ENCODE measurements at regions not wholly inside any gene's neighbourhood (a gene's known extent, or its start where the extent isn't known, plus 50 kb on each side); places are given as distances from the start of the nearest gene placed in this dataset.

DNA sequence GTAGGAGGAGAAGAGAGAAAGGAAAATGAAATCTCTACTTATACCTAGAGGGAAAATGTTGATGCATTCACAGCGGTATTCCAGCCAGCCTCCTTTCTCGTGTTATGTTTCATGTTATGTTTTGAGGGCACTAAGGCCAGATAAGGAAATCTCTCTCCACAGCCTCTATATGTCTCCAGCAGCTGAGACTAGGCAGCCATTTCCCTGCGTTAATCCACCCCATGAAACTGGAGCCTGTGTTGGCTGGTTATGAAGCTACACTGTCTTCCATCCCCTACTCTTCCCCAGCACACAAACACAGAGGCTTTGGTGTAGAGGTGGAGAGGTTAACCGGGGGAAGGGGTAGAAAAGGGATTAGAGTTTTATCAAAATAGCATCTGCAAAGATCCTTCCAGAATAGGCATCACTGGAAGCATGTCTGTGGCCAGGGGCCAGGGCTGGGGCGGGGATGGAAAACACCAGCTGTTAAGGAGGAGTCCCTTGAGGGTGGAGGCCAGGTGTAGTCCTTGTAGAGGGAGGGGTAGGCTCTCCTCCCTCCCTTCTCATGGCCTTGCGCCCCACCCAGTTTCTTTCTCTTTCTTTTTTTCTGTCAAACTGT is 100.9 kb upstream of the TNP1 start:
- WGBS, 2 donors, result 87 to 89% methylated on average over 6 of the region's 6 CpGs
- no peak overlapping the region for H3K4me3 ChIP-seq
- no peaks in the 10 kb centered on the region for H3K4me1 ChIP-seq (ENCODE audit: control insufficient read depth in 5 of 5, insufficient read depth in 5 of 5, low read length in 5 of 5)
- peaks cover 0 to 5% (median 0%) of the 10 kb centered on the region in 4 donors for H3K9me3 ChIP-seq (ENCODE audit: control insufficient read depth in 4 of 4, insufficient read depth in 3 of 4, low read length in 3 of 4)
- H3K9ac ChIP-seq (ENCODE audit: insufficient read depth in 1 of 2, low read length in 2 of 2), result no peak overlapping the region
- no peaks in the 10 kb centered on the region for H3K36me3 ChIP-seq (ENCODE audit: control insufficient read depth in 4 of 4, insufficient read depth in 4 of 4, low read length in 4 of 4)
- peak in 1 of 3 donors; percentile 8 for DNase-seq
- no peak for ATAC-seq (ENCODE audit: insufficient read depth, low FRiP score)
- TF ChIP-seq, protein P1, sequence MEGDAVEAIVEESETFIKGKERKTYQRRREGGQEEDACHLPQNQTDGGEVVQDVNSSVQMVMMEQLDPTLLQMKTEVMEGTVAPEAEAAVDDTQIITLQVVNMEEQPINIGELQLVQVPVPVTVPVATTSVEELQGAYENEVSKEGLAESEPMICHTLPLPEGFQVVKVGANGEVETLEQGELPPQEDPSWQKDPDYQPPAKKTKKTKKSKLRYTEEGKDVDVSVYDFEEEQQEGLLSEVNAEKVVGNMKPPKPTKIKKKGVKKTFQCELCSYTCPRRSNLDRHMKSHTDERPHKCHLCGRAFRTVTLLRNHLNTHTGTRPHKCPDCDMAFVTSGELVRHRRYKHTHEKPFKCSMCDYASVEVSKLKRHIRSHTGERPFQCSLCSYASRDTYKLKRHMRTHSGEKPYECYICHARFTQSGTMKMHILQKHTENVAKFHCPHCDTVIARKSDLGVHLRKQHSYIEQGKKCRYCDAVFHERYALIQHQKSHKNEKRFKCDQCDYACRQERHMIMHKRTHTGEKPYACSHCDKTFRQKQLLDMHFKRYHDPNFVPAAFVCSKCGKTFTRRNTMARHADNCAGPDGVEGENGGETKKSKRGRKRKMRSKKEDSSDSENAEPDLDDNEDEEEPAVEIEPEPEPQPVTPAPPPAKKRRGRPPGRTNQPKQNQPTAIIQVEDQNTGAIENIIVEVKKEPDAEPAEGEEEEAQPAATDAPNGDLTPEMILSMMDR (IDR thresholded peaks at IDR 0.05; ENCODE audit: control extremely low read depth, extremely low read depth), result no peak
- no peak overlapping the region for H3K27ac ChIP-seq (ENCODE audit: low read depth in 1 of 2, low read length in 1 of 2)
- H3K27me3 ChIP-seq (ENCODE audit: control insufficient read depth in 3 of 3, insufficient read depth in 3 of 3, low read length in 2 of 3), result no peaks in the 10 kb centered on the region

GRCh38 chr2:216959433-216959832 is 99.6 kb upstream of the TNP1 start:
- H3K4me1 ChIP-seq (ENCODE audit: control insufficient read depth in 5 of 5, insufficient read depth in 5 of 5, low read length in 5 of 5), result no peaks in the 10 kb centered on the region
- WGBS, 2 donors, result 26 to 56% methylated on average over 3 of the region's 3 CpGs
- no peak overlapping the region for H3K4me3 ChIP-seq
- TF ChIP-seq, protein P1 (IDR thresholded peaks at IDR 0.05; ENCODE audit: control extremely low read depth, extremely low read depth), result no peak
- H3K9ac ChIP-seq (ENCODE audit: insufficient read depth in 1 of 2, low read length in 2 of 2), result no peak overlapping the region
- peaks cover 0 to 5% (median 2%) of the 10 kb centered on the region in 4 donors for H3K9me3 ChIP-seq (ENCODE audit: control insufficient read depth in 4 of 4, insufficient read depth in 3 of 4, low read length in 3 of 4)
- no peaks in the 10 kb centered on the region for H3K36me3 ChIP-seq (ENCODE audit: control insufficient read depth in 4 of 4, insufficient read depth in 4 of 4, low read length in 4 of 4)
- DNase-seq, result peak in 2 of 3 donors; percentile 18 to 42
- ATAC-seq (ENCODE audit: insufficient read depth, low FRiP score), result no peak
- no peak overlapping the region for H3K27ac ChIP-seq (ENCODE audit: low read depth in 1 of 2, low read length in 1 of 2)
- H3K27me3 ChIP-seq (ENCODE audit: control insufficient read depth in 3 of 3, insufficient read depth in 3 of 3, low read length in 2 of 3), result no peaks in the 10 kb centered on the region

DNA sequence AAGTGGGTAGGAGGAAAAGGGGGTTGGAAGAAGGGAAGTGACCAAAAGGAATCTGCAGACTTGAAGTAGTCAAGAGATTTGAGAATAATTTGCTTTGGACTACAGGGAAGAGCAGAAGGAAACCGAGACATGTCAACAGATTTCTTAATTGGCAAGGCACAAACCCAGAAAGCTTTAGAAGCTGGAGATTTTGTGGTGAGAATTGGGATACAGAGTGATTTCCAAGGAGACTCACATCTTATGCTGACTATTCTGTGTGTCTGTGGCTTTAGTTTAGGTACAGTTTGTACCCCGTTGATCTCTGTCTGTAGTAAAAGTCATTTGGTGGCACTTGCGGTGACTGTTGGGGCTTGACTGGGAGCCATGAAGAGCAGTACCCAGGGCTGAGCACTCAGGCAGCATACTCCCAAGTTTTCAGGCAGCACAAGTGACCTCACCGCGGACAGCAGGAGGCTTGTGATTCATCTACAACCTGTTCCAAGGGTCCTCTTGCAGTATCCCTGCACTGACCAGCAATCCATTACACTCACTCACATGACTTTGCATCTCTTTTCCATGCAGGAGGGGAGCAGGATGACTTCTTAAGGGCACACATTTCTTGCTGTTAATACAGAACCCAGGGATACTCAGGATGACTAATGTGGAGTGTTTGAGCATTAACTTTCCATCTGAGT is 97.1 kb upstream of the TNP1 start:
- ATAC-seq (ENCODE audit: insufficient read depth, low FRiP score) (no peak), DNase-seq (no peak)
- Histone ChIP-seq H3K27ac (ENCODE audit: low read depth in 1 of 2, low read length in 1 of 2) (no peak overlapping the region), H3K36me3 (ENCODE audit: control insufficient read depth in 4 of 4, insufficient read depth in 4 of 4, low read length in 4 of 4) (no peaks in the 10 kb centered on the region), H3K27me3 (ENCODE audit: control insufficient read depth in 3 of 3, insufficient read depth in 3 of 3, low read length in 2 of 3) (no peaks in the 10 kb centered on the region), H3K9ac (ENCODE audit: insufficient read depth in 1 of 2, low read length in 2 of 2) (no peak overlapping the region), H3K4me3 (no peak overlapping the region), H3K4me1 (ENCODE audit: control insufficient read depth in 5 of 5, insufficient read depth in 5 of 5, low read length in 5 of 5) (no peaks in the 10 kb centered on the region), H3K9me3 (ENCODE audit: control insufficient read depth in 4 of 4, insufficient read depth in 3 of 4, low read length in 3 of 4) (peaks cover 0 to 3% (median 0%) of the 10 kb centered on the region in 4 donors)
- TF ChIP-seq, protein P1 (IDR thresholded peaks at IDR 0.05; ENCODE audit: control extremely low read depth, extremely low read depth), result no peak
- WGBS, 2 donors, result 93 to 95% methylated on average over 5 of the region's 5 CpGs
